Activated T-cell treated with anti-CD3 and anti-CD28 coated beads, Interleukin-2, amount 50 U/mL, for 48 hours (primary cell): ENCODE measurements at regions not wholly inside any gene's neighbourhood (a gene's known extent, or its start where the extent isn't known, plus 50 kb on each side); places are given as distances from the start of the nearest gene placed in this dataset.
"Not testable (repeated sequence)": the region's sequence is repeated elsewhere in the genome, so short reads cannot be mapped to it uniquely, and the experiment has no call there.

Source experiments
- DNase-seq, 2 experiments: peaks; one replicate each; pipeline ENCODE4 v3.0.0-alpha.2; 2020

DNA sequence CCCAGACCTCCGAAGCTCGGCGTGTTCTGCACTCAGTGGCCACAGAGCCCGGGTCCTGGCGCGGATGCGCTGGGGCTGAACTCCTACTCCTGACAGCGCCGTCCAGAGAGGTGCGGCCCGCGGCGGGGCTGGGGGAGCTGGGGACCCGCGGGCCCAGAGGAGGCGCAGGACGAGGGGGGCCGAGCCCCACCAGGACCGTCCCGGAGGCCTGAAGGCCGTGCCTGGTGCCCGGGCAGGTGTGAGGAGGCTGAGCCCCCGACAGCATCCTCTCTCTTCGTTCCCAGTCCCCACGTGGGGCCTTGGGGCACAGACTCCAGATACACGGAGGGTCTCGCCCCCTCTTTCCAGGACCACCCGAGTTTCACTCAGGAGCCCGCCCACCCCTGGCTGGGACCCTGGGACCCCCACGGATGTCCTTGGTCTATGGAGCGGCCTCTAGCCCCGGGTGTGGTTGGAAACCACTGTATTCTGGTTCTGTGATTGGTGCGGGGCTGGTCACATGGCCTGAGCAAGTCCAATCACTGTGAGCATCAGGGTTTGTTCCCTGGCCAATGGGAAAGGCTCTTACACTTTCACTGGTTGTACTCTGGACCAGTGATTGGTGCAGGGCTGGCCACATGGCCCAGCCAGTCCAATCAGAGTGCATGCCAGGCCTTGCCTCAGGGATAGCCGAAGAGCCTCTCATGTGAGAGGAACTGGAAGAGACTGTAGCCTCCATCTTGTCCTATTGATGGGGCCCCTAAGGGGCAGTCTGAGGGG lies 217.6 kb upstream of the SFSWAP start:
- peak in 1 of 2 experiments; percentile 10 for DNase-seq

GRCh38 chr12:131494216-131494615 lies 216.7 kb upstream of the SFSWAP start:
- peak in 1 of 2 experiments; percentile 5 for DNase-seq

DNA sequence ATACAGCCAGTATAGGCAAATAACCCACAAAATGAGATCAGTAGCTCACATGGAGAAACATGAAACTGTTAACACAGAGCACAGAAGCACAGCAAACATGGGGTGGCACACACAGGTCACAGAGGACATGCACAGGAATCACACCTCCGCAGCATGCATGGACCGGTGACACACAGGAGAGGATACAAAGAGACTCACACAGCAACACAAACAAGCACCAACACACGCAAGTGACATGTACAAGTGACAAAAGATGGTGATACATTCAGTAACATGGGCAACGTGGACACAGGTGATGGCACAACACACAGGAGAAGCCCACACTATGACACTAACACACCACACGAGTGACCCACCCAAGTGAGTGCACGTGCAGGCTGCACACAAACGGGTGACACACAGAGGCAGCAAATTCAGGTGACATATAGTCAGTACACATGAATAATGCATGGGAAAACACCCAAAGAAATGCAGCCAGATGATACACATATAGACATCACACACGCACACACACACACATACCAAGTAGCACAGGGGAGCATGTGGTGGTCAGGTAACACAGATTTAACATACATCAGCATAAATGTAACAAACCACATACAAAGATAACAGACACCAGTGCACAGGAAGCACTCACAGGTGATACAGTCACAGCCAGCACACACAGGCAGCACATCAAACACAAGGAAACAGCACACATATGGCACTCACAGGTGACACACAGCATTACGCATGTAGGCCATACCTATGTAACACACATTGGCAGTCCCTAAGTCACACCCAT lies 216.0 kb upstream of the SFSWAP start:
- peak; percentile 4 to 16 for DNase-seq

DNA sequence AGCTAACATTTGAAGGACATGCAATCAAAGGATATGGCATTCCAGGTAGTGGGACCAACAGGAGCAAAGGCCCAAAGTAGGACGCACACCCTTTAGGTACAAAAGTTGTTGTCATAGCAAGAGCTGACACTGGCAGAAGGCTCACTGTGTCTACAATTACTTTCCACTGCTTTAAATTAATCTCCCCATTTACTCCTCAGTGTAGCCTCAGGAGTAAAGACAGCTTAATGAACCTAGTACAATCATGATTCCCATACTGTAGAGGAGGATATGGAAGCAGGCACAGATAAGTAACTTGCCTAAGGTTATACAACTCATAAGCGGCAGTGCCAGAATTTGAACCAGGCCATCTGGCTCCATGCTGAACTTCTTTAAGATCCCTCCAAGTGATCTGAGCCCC lies 212.9 kb upstream of the SFSWAP start:
- DNase-seq, result no peak

DNA sequence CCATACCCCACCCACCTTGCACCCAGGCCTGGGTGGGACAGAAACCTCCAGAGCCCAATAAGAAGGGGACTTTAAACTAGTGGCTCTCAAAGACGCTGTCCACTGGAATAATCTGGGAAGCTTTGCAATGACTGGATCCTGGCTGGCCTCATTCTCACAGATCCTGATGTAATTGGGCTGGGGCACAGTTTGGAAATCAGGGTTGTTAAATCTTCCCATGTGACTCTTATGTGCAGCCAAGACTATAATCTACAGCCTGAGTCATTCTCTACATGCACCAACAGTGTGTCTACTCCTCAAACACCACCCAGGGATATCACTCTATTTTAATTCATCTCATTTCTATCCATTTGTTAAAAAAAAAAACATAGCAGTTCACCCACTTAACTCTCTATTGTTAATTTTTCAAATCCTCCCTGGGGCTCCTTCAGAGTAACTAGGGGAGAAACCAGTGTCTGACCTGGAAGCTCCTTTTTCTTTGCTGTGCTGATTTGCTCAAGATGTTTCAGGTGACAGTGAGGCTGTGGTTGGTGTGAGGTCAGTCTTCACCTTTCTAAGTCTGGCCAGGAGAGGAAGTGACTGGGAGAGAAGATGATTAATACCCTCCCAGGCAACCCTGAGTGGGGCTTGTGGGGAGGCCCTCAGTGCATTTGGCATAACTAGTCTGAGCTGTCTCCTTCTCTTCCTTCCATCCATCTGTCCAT lies 211.6 kb upstream of the SFSWAP start:
- peak in 1 of 2 experiments; percentile 20 for DNase-seq

GRCh38 chr12:131499864-131500190 lies 211.1 kb upstream of the SFSWAP start:
- no peak for DNase-seq

DNA sequence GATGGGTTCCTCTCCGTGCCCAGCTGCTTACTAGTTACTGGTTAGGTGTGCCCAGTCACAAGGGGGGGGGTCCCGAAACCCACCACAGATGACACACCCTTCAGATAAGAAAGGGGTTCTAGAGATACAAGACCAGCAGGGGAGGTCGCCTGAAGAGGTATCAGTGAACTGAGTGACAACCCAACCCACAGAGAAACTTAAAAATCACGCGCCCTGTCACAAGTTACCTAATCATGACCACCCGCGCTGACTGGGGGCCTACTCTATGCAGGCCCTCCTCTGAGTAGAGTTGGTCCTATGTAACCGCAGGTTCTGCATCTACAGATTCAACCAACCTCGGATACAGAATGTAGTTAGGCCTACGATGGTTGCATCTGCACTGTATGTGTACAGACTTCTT lies 210.3 kb upstream of the SFSWAP start:
- DNase-seq, result peak in 1 of 2 experiments; percentile 1

DNA sequence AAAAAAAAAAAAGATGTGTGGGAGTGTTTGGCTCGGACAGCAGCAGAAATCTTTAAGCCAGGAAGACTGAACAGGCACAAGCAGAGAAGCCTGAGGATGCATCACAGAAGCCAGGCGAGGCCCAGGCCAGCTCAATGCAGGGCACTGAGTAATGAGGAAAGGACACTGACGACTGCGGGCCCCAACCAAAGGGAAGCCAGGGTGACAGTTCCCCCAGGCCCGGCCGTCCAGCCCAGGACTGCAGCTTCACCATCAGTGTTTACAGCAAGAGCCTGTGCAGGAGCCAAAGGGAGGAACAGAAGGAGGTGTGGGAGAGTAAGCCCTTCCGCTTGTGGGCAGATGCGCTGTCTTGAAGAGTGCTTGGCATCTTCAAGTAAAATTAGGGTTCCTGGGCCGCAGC lies 205.3 kb upstream of the SFSWAP start:
- peak in 1 of 2 experiments; percentile 6 for DNase-seq

DNA sequence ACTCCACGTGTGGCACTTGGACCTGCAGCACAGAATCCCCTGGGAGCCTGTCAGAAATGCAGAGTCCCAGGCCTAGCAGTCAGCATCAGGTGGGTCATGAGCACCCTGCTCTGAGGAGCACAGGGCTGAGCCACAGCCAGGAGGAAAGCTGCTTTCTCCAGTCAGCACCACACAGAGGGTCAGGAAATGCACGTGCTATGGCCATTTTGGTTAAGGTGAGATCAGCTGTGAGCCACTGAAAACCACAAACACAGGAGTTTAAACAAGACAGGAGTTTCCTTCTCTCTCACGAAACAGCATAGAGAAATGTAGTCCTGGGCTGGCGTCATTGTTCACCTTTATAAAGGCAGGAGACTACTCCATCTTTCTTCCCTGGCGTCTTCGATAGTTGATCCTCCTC lies 204.5 kb upstream of the SFSWAP start:
- no peak for DNase-seq

DNA sequence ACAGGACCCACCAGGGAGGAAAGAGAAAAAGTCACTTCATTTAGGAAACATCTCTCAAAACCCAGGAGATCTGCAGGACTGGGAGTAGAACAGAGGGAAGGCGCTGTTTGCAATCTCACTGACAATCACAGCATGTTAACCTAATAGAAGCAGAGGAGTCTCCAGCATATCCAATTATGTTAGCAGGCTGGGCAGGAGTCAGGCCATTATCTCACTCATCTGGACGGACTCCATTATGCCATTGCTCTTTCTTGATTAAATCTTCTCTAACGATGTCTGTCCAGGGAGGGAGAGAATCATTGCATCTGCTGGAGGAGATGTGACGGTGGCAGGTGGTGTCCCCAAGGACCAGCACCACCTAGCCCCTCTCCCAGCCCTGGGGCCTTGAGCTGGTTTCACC lies 203.8 kb upstream of the SFSWAP start:
- DNase-seq, result no peak

GRCh38 chr12:131507881-131508280 lies 203.0 kb upstream of the SFSWAP start:
- no peak for DNase-seq

DNA sequence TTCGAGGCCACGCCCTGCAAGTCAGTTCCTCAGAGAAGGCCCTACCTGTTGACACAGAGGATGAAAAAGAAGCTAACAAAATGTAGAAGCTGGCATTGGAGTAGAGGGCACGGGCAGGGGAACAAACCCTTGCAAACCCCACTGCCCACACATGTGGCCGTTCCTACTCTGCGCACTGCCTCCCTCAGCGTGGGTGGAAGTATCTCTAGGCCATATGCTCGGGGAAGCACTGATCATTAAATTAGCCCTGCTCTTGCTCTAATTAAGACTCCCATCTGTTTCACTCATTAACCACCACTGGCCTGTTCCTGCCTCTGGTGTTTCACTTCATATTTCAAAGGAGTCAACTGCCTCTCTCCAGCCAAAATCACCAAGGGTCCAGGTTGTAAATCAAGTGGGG lies 201.2 kb upstream of the SFSWAP start:
- DNase-seq, result no peak

DNA sequence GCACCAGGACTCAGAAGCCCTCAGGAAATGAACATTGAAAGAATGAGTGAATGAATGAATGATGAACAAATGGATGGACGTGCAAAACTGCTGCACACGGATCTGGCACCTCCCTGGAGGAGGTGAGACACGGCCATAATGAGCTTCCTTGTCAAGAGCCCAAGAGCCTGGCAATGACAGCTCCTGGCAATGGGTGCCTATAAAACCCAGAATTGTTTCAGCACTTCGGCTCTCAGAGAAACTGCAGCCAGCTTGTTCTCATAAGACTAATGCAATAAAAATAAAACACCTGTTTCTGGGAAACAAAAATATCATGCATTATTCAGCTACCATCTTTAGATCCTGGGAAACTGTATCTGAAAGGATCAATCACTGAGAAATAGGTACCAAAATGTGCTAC lies 200.5 kb upstream of the SFSWAP start:
- DNase-seq, result no peak

- peak; percentile 58 to 67 for DNase-seq
Observed at GRCh38 chr12:131511391-131511802, 199.5 kb upstream of the SFSWAP start.

DNA sequence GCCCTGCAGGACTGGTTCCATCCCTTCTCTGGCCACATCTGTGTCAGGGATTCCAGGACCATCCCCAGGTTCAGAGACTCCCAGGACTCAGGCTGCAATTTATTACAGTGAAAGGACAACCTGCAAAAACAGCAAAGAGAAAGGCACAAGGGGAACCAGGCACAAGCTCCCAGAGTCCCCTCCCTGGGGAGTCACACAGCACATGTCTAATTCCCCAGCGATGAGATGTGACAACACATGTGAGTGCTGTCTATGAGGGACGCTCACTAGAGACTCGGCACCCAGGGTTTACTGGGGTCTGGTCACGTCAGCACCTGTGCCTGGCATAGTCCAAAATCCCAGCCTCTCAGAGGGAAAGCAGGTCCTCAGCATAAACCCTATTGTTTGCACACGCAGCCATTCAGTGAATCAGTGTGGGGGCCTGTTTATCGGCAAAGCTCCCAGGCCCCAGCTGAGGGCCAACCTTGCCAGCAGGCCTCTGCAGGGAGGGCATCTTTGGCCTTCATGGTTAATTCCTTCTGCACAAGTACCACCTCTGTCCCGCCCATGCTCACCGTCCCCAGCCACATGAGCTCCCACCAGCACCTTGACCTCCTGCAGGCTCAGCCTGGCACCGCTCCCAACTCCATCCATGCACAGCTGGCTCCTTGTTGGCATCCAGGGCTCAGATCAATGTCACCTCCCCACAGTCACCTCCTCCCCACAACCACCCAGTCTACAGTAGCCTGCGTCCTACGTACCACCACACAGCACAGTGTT lies 198.9 kb upstream of the SFSWAP start:
- no peak for DNase-seq

- no peak for DNase-seq
Observed at GRCh38 chr12:131513606-131514005, 197.3 kb upstream of the SFSWAP start.

GRCh38 chr12:131520553-131520952 lies 190.3 kb upstream of the SFSWAP start:
- DNase-seq, result not testable (repeated sequence)

GRCh38 chr12:131521326-131521725 lies 189.6 kb upstream of the SFSWAP start:
- no peak for DNase-seq

GRCh38 chr12:131525795-131526508 lies 184.9 kb upstream of the SFSWAP start:
- no peak for DNase-seq

- no peak for DNase-seq
Observed at GRCh38 chr12:131527092-131527491, 183.8 kb upstream of the SFSWAP start.

GRCh38 chr12:131527736-131528135 lies 183.2 kb upstream of the SFSWAP start:
- DNase-seq, result no peak

GRCh38 chr12:131528144-131528543 lies 182.7 kb upstream of the SFSWAP start:
- no peak for DNase-seq
